Trophoblast cell (in vitro differentiated cells and primary cell): ENCODE measurements at regions not wholly inside any gene's neighbourhood (a gene's known extent, or its start where the extent isn't known, plus 50 kb on each side); places are given as distances from the start of the nearest gene placed in this dataset.

Experiments
- DNase-seq, 2 donors: peaks; one replicate each; pipeline ENCODE4 v3.0.0-alpha.2; 2016
- H2AFZ ChIP-seq: 2 replicates; pipeline ENCODE4 v1.6.1; 2013; ENCODE audit warnings: low read length, moderate library complexity, mild to moderate bottlenecking; ENCODE audit not compliant: insufficient read depth, poor library complexity
- H2AK5ac ChIP-seq: 2 replicates; pipeline ENCODE4 v1.6.1; 2013; ENCODE audit warnings: mild to moderate bottlenecking, low read length
- H2BK120ac ChIP-seq: 2 replicates; pipeline ENCODE4 v1.6.1; 2013; ENCODE audit warnings: low read length, mild to moderate bottlenecking, moderate library complexity; ENCODE audit not compliant: insufficient read depth, poor library complexity
- H2BK12ac ChIP-seq: 2 replicates; pipeline ENCODE4 v1.6.1; 2013; ENCODE audit warnings: mild to moderate bottlenecking, low read length, moderate library complexity
- H2BK5ac ChIP-seq: 2 replicates; pipeline ENCODE4 v1.6.1; 2013; ENCODE audit warnings: low read length, low read depth, moderate library complexity, mild to moderate bottlenecking; ENCODE audit not compliant: poor library complexity
- H3K14ac ChIP-seq: 2 replicates; pipeline ENCODE4 v1.6.1; 2013; ENCODE audit warnings: mild to moderate bottlenecking, low read length
- H3K18ac ChIP-seq: 2 replicates; pipeline ENCODE4 v1.6.1; 2013; ENCODE audit warnings: mild to moderate bottlenecking, low read length
- H3K23ac ChIP-seq: 2 replicates; pipeline ENCODE4 v1.6.1; 2013; ENCODE audit warnings: low read length
- H3K27ac ChIP-seq: 2 replicates; pipeline ENCODE4 v1.5.1; 2013; ENCODE audit warnings: low read depth, mild to moderate bottlenecking, inconsistent platforms, low read length, moderate library complexity
- H3K27me3 ChIP-seq: 2 replicates; pipeline ENCODE4 v1.6.1; 2013; ENCODE audit warnings: inconsistent platforms, mild to moderate bottlenecking, low read length, moderate library complexity; ENCODE audit not compliant: insufficient read depth
- H3K36me3 ChIP-seq, 2 experiments: 1 replicate in 1 of 2; 2 replicates in 1 of 2; pipeline ENCODE4 v1.6.1; 2013; ENCODE audit warnings: low read length in 2 of 2, mild to moderate bottlenecking in 2 of 2, moderate library complexity in 1 of 2; ENCODE audit not compliant: insufficient read depth in 2 of 2, control insufficient read depth in 1 of 2
- H3K4ac ChIP-seq: 2 replicates; pipeline ENCODE4 v1.6.1; 2013; ENCODE audit warnings: low read depth, mild to moderate bottlenecking, low read length, moderate library complexity
- H3K4me1 ChIP-seq, 2 experiments: 1 replicate in 1 of 2; 2 replicates in 1 of 2; pipeline ENCODE4 v1.6.1; 2013; ENCODE audit warnings: low read length in 2 of 2, mild to moderate bottlenecking in 2 of 2, moderate library complexity in 1 of 2; ENCODE audit not compliant: insufficient read depth in 2 of 2, control insufficient read depth in 1 of 2
- H3K4me2 ChIP-seq: 2 replicates; pipeline ENCODE4 v1.6.1; 2013; ENCODE audit warnings: inconsistent platforms, mild to moderate bottlenecking, low read length, moderate library complexity
- H3K4me3 ChIP-seq: 2 replicates; pipeline ENCODE4 v1.5.1; 2013; ENCODE audit warnings: mild to moderate bottlenecking, low read depth, low read length, inconsistent platforms
- H3K79me1 ChIP-seq: one replicate; pipeline ENCODE4 v1.6.1; 2013; ENCODE audit warnings: low read length
- H3K79me2 ChIP-seq: 2 replicates; pipeline ENCODE4 v1.6.1; 2013; ENCODE audit warnings: low read length, mild to moderate bottlenecking; ENCODE audit not compliant: control insufficient read depth, insufficient read depth, poor library complexity
- H3K9ac ChIP-seq: 2 replicates; pipeline ENCODE4 v1.6.1; 2013; ENCODE audit warnings: mild to moderate bottlenecking, low read length
- H3K9me3 ChIP-seq: 2 replicates; pipeline ENCODE4 v1.6.1; 2013; ENCODE audit warnings: low read depth, mild to moderate bottlenecking, control low read depth, inconsistent platforms, low read length; ENCODE audit not compliant: insufficient read depth
- H4K12ac ChIP-seq: 2 replicates; pipeline ENCODE4 v1.6.1; 2013; ENCODE audit warnings: low read depth, mild to moderate bottlenecking, low read length, moderate library complexity
- H4K8ac ChIP-seq: 2 replicates; pipeline ENCODE4 v1.6.1; 2013; ENCODE audit warnings: low read depth, mild to moderate bottlenecking, low read length, moderate library complexity
- H4K91ac ChIP-seq: one replicate; pipeline ENCODE4 v1.6.1; 2013; ENCODE audit warnings: low read depth, mild to moderate bottlenecking, low read length, moderate library complexity
- WGBS: extraction: QIAGEN DNeasy Blood & Tissue Kit; methylation state at CpG from one replicate; pipeline ENCODE4 v1.1.7; 2013; ENCODE audit warnings: missing lambda C conversion rate; ENCODE audit not compliant: insufficient read length, insufficient coverage; ENCODE audit errors: extremely low coverage; 5-methylcytosine and 5-hydroxymethylcytosine counted together

DNA sequence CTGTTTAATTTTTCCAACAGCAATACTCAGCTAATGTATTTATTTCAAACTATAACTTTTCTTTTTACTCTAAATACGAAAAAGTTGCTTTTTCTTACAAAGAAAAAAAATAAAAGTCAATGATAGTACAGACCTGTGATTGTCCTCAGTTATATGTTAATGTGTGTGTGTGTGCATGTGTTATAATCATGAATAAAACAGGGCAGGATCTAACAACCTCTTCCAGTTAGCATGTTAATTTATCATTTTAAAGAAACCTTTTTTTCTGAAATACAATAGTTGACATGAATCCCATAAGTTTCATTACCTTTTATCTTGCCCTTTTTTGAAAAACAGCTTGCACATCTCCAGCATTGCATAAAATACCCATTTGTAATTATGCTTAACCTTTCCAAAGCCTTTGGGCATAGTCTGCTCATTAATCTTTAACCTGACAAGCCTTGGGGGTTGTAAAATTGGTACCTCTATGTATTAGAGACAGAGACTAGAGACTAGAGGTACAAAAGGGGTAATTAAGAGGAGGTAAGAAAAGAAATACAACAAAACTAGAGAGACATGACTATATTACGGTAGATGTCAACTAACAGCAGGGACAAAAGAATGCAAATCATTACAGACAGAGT, 828.1 kb downstream of the OLFM4 start:
- Histone ChIP-seq H3K23ac (no peak overlapping the region), H3K27ac (no peak overlapping the region), H3K4me1 (no peaks in the 10 kb centered on the region), H3K14ac (no peak overlapping the region), H4K8ac (no peak overlapping the region), H3K18ac (no peak overlapping the region), H3K27me3 (no peaks in the 10 kb centered on the region), H4K91ac (no peak overlapping the region), H3K9ac (no peak overlapping the region), H3K4me3 (no peak overlapping the region), H3K79me1 (no peaks in the 10 kb centered on the region), H3K4me2 (no peak overlapping the region), H2BK5ac (no peak overlapping the region), H3K9me3 (no peaks in the 10 kb centered on the region), H3K79me2 (no peaks in the 10 kb centered on the region), H2BK12ac (no peak overlapping the region), H4K12ac (no peak overlapping the region), H3K4ac (no peak overlapping the region), H3K36me3 (no peaks in the 10 kb centered on the region), H2AK5ac (no peak overlapping the region), H2AFZ (no peak overlapping the region), H2BK120ac (no peak overlapping the region)
- DNase-seq: no peak
- WGBS: no CpG with 5 or more reads among the region's 2 CpGs

GRCh38 chr13:53863520-53863919, 834.9 kb downstream of the OLFM4 start:
- no peak overlapping the region for H3K9ac ChIP-seq
- H3K36me3 ChIP-seq: no peaks in the 10 kb centered on the region
- H3K23ac ChIP-seq: no peak overlapping the region
- no peaks in the 10 kb centered on the region for H3K9me3 ChIP-seq
- no peak overlapping the region for H3K4me2 ChIP-seq
- no peak overlapping the region for H4K12ac ChIP-seq
- H2AFZ ChIP-seq: no peak overlapping the region
- H3K14ac ChIP-seq: no peak overlapping the region
- no peak overlapping the region for H2BK12ac ChIP-seq
- H3K27me3 ChIP-seq: no peaks in the 10 kb centered on the region
- H3K4me1 ChIP-seq: no peaks in the 10 kb centered on the region
- no peak for DNase-seq
- H2BK5ac ChIP-seq: no peak overlapping the region
- no peaks in the 10 kb centered on the region for H3K79me1 ChIP-seq
- no peak overlapping the region for H4K91ac ChIP-seq
- H3K4me3 ChIP-seq: no peak overlapping the region
- WGBS: no CpG with 5 or more reads among the region's 1 CpG
- no peaks in the 10 kb centered on the region for H3K79me2 ChIP-seq
- H4K8ac ChIP-seq: no peak overlapping the region
- no peak overlapping the region for H2BK120ac ChIP-seq
- H3K18ac ChIP-seq: no peak overlapping the region
- no peak overlapping the region for H3K27ac ChIP-seq
- no peak overlapping the region for H2AK5ac ChIP-seq
- H3K4ac ChIP-seq: no peak overlapping the region

DNA sequence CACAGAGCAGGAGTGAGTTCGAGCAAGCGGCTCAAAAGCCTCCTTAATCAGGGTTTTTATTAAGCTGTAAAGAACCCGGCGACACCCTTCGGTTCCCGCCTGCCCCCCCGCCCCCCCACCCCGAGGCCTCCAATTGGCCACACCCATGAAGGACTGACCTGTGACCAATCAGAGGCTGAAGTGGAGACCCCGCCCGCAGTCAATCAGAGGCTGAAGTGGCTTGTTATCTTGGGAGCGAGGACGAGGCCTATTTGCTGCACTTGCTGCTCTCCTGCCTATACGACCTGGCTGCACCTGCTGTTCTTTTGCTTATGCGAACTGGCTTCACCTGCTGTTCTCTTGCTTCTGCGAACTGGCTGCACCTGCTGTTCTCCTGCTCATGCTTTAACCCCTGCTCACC, 844.9 kb downstream of the OLFM4 start:
- H3K9me3 ChIP-seq: no peaks in the 10 kb centered on the region
- no peak overlapping the region for H3K14ac ChIP-seq
- no peak overlapping the region for H4K12ac ChIP-seq
- H3K4me2 ChIP-seq: no peak overlapping the region
- no CpG with 5 or more reads among the region's 15 CpGs for WGBS
- H3K4ac ChIP-seq: no peak overlapping the region
- H2AK5ac ChIP-seq: no peak overlapping the region
- H3K79me2 ChIP-seq: no peaks in the 10 kb centered on the region
- no peak overlapping the region for H4K91ac ChIP-seq
- no peak overlapping the region for H4K8ac ChIP-seq
- no peak for DNase-seq
- no peak overlapping the region for H3K4me3 ChIP-seq
- H2BK12ac ChIP-seq: no peak overlapping the region
- no peak overlapping the region for H3K9ac ChIP-seq
- no peaks in the 10 kb centered on the region for H3K27me3 ChIP-seq
- H2BK5ac ChIP-seq: no peak overlapping the region
- H3K23ac ChIP-seq: no peak overlapping the region
- no peak overlapping the region for H3K27ac ChIP-seq
- H2BK120ac ChIP-seq: no peak overlapping the region
- H3K79me1 ChIP-seq: no peaks in the 10 kb centered on the region
- H3K4me1 ChIP-seq: no peaks in the 10 kb centered on the region
- no peak overlapping the region for H3K18ac ChIP-seq
- H2AFZ ChIP-seq: no peak overlapping the region
- no peaks in the 10 kb centered on the region for H3K36me3 ChIP-seq

DNA sequence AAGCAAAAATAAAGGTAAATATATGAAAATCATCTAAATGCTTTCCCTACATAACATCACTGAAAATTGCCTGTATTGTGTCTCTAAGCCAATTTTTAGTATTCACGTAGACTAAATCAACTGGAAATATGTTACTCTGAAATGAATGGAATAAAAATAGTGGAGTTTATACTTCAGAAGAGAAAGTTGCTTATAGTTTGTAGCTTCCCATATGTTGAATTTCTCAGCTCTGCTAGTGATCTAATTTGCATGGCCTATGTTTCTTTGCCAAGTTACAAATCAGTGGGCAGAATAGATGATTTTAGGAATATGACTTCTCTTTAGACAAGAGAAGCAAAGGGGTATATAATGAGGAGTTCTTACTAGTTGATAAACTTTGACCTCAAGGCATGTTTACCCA, 850.2 kb downstream of the OLFM4 start:
- Histone ChIP-seq H3K36me3 (no peaks in the 10 kb centered on the region), H3K4ac (no peak overlapping the region), H2BK5ac (no peak overlapping the region), H2BK120ac (no peak overlapping the region), H4K12ac (no peak overlapping the region), H4K91ac (no peak overlapping the region), H2BK12ac (no peak overlapping the region), H3K23ac (no peak overlapping the region), H3K4me2 (no peak overlapping the region), H3K27me3 (no peaks in the 10 kb centered on the region), H3K4me1 (no peaks in the 10 kb centered on the region), H3K9ac (no peak overlapping the region), H2AFZ (no peak overlapping the region), H3K79me2 (no peaks in the 10 kb centered on the region), H3K18ac (no peak overlapping the region), H3K27ac (no peak overlapping the region), H2AK5ac (no peak overlapping the region), H3K14ac (no peak overlapping the region), H3K9me3 (no peaks in the 10 kb centered on the region), H4K8ac (no peak overlapping the region), H3K4me3 (no peak overlapping the region), H3K79me1 (no peaks in the 10 kb centered on the region)
- no CpG with 5 or more reads among the region's 1 CpG for WGBS
- no peak for DNase-seq
